ENCODE measurements at regions not wholly inside any gene's neighbourhood (a gene's known extent, or its start where the extent isn't known, plus 50 kb on each side); places are given as distances from the start of the nearest gene placed in this dataset.

- TF ChIP-seq CTCF (IDR thresholded peaks at IDR 0.05; ENCODE audit: insufficient read depth, low read length, poor library complexity, severe bottlenecking) (no peak), EZH2phosphoT487 (conservative IDR thresholded peaks at IDR 0.05; ENCODE audit: low read length) (no peak)
These were observed 382.7 kb downstream of the C6orf118 start for GRCh38 chr6:164926686-164927085.
